HEK293T (cell line): ENCODE measurements at regions not wholly inside any gene's neighbourhood (a gene's known extent, or its start where the extent isn't known, plus 50 kb on each side); places are given as distances from the start of the nearest gene placed in this dataset.
"Not testable (repeated sequence)": the region's sequence is repeated elsewhere in the genome, so short reads cannot be mapped to it uniquely, and the experiment has no call there.

Experiments
- CTCF ChIA-PET: fragments of 350-600 bp; formaldehyde crosslinking; extraction: SDS; loops from one replicate; lab custom pipeline; 2021; ENCODE audit warnings: antibody characterized with exemption, inconsistent platforms; lab: Yijun Ruan, JAX
- POLR2A ChIA-PET: fragments of 350-600 bp; formaldehyde crosslinking; extraction: SDS; loops from one replicate; lab custom pipeline; 2020; ENCODE audit warnings: antibody characterized with exemption, inconsistent platforms; lab: Yijun Ruan, JAX
- DNase-seq: peaks from one replicate; pipeline ENCODE4 v3.0.0; 2012; ENCODE audit warnings: mixed read lengths; ENCODE audit errors: extremely low spot score
- ARNT ChIP-seq: fragments of 450-650 bp; IDR thresholded peaks from 2 replicates; pipeline ENCODE4 v1.6.1; 2017; ENCODE audit warnings: mild to moderate bottlenecking
- BHLHE40 ChIP-seq: fragments of 450-650 bp; IDR thresholded peaks from 2 replicates; pipeline ENCODE4 v1.6.1; 2016; ENCODE audit warnings: mild to moderate bottlenecking, moderate library complexity, borderline replicate concordance
- CTBP1 ChIP-seq: fragments of 450-650 bp; IDR thresholded peaks from 2 replicates; pipeline ENCODE4 v1.6.1; 2016; ENCODE audit warnings: borderline replicate concordance
- ELF4 ChIP-seq: fragments of 450-650 bp; IDR thresholded peaks from 2 replicates; pipeline ENCODE4 v1.6.1; 2017; ENCODE audit warnings: antibody characterized with exemption
- FOXA1 ChIP-seq: fragments of 450-650 bp; IDR thresholded peaks from 2 replicates; pipeline ENCODE4 v1.6.1; 2016; ENCODE audit warnings: mild to moderate bottlenecking
- FOXK2 ChIP-seq: fragments of 450-650 bp; IDR thresholded peaks from 2 replicates; pipeline ENCODE4 v1.6.1; 2016; ENCODE audit warnings: mild to moderate bottlenecking
- FOXM1 ChIP-seq: fragments of 450-650 bp; IDR thresholded peaks from 2 replicates; pipeline ENCODE4 v1.6.1; 2017; ENCODE audit warnings: mild to moderate bottlenecking, borderline replicate concordance
- HDGF ChIP-seq: fragments of 450-650 bp; IDR thresholded peaks from 2 replicates; pipeline ENCODE4 v1.6.1; 2017; ENCODE audit warnings: antibody characterized with exemption, borderline replicate concordance
- L3MBTL2 ChIP-seq: fragments of 450-650 bp; conservative IDR thresholded peaks from 2 replicates; pipeline ENCODE4 v1.6.1; 2016; ENCODE audit warnings: mild to moderate bottlenecking
- LEF1 ChIP-seq: fragments of 450-650 bp; IDR thresholded peaks from 2 replicates; pipeline ENCODE4 v1.6.1; 2017; ENCODE audit warnings: mild to moderate bottlenecking, borderline replicate concordance
- NFRKB ChIP-seq: fragments of 450-650 bp; IDR thresholded peaks from 2 replicates; pipeline ENCODE4 v1.6.1; 2016; ENCODE audit warnings: mild to moderate bottlenecking, moderate library complexity
- SP1 ChIP-seq: fragments of 450-650 bp; IDR thresholded peaks from 2 replicates; pipeline ENCODE4 v1.6.1; 2017
- SUZ12 ChIP-seq: fragments of 450-650 bp; IDR thresholded peaks from 2 replicates; pipeline ENCODE4 v1.6.1; 2016; ENCODE audit warnings: mild to moderate bottlenecking
- TARDBP ChIP-seq: fragments of 450-650 bp; IDR thresholded peaks from 2 replicates; pipeline ENCODE4 v1.6.1; 2016
- ZNF384 ChIP-seq: fragments of 450-650 bp; IDR thresholded peaks from 2 replicates; pipeline ENCODE4 v1.6.1; 2016
- TF ChIP-seq, protein P1 (sequence below): fragments of 450-650 bp; IDR thresholded peaks from 2 replicates; pipeline ENCODE4 v1.6.1; 2016

DNA sequence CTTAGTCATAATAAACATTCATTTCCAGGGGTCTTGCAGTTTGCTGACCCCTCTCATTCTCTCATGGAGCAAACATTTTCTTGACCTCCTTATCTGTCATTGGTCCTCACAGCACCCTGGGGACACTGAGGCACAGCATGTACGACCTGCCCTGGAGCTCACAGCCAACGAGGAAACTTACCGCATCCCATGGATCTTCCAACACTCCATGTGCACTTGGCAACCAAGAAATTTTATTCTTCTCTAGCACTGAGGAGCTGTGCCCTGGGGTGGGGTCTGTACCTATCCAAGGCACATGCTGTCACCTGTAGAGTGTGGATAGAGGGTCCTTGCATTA is 69.4 kb upstream of the IGLL5 start:
- TF ChIP-seq ARNT = no peak
- no peak for TF ChIP-seq ELF4
- TF ChIP-seq CTBP1 = no peak
- TF ChIP-seq BHLHE40 = no peak
- TF ChIP-seq FOXM1 = no peak
- no peak for TF ChIP-seq LEF1
- no peak for TF ChIP-seq HDGF
- TF ChIP-seq ZNF384 = no peak
- POLR2A ChIA-PET = no interaction called here
- CTCF ChIA-PET = no interaction called here
- DNase-seq = no peak

DNA sequence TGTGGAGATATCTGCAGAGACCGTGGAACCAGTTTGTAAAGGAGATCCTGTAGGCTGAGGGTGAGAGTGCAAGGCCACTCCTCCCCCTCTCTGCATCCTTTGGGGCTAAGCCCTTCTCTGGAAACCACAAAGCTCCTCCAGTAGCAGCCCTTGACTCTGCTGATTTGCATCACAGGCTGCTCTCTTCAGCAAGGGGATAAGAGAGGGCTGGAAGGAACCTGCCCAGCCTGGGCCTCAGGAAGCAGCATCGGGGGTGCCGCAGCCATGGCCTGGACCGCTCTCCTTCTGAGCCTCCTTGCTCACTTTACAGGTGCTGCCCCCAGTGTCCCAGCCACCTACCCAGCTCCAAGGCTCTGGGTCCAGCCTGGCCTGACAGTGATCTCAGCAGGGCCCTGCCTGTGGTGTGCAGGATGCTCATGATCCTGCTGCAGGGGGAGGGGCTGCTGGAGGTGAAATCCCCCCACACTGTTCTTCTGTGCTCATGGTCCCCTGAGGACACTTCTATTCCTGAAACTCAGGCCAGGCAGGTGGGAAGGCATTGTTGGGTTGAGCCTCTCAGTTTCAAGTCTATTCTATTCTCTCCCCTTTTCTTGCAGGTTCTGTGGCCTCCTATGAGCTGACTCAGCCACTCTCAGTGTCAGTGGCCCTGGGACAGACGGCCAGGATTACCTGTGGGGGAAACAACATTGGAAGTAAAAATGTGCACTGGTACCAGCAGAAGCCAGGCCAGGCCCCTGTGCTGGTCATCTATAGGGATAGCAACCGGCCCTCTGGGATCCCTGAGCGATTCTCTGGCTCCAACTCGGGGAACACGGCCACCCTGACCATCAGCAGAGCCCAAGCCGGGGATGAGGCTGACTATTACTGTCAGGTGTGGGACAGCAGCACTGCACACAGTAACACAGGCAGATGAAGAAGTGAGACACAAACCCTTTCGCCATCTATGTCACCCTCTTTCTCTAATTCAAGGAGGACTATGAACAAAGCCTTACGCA is 68.5 kb upstream of the IGLL5 start:
- POLR2A ChIA-PET = no interaction called here
- CTCF ChIA-PET = interaction anchor here (1.1 kb wide), 1 partner anchor 17 kb away, joined by 4 read pairs; no protein-coding TSS in a partner anchor
- TF ChIP-seq ZNF384 = no peak
- TF ChIP-seq NFRKB = no peak
- no peak for TF ChIP-seq LEF1
- no peak for TF ChIP-seq ARNT
- TF ChIP-seq SP1 = no peak
- TF ChIP-seq L3MBTL2 = no peak
- TF ChIP-seq FOXA1 = no peak
- no peak for TF ChIP-seq BHLHE40
- TF ChIP-seq FOXK2 = no peak
- TF ChIP-seq CTBP1 = no peak
- no peak for TF ChIP-seq HDGF
- no peak for DNase-seq

DNA sequence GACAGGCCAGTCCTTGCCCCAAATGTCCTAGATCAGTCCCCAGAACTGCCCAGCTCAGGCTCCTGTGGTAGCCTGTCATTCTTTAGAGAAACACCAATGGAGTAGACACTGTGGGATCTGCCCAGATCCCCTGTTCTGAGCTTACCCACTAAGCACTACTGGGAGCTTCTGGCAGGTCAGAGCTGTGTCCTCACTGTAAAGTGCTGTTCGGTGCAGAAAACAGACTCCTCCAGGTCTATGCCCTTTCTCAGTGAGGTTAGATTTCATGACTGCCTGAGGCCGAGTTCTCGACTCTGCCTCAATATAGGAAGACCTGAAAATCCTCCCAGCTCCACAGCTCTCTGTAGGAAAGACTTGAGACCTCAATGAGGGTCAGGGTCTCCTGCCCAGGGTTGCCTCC is 67.5 kb upstream of the IGLL5 start:
- ChIA-PET POLR2A (no interaction called here), CTCF (interaction anchor here (1.1 kb wide), 1 partner anchor 18 kb away, joined by 4 read pairs; no protein-coding TSS in a partner anchor)
- TF ChIP-seq SP1 (no peak), ZNF384 (no peak), HDGF (no peak), ELF4 (no peak), BHLHE40 (no peak), LEF1 (no peak), ARNT (no peak), CTBP1 (no peak), L3MBTL2 (no peak), FOXA1 (no peak), SUZ12 (no peak), FOXM1 (no peak), FOXK2 (no peak), TARDBP (no peak), NFRKB (no peak)
- TF ChIP-seq, protein P1, sequence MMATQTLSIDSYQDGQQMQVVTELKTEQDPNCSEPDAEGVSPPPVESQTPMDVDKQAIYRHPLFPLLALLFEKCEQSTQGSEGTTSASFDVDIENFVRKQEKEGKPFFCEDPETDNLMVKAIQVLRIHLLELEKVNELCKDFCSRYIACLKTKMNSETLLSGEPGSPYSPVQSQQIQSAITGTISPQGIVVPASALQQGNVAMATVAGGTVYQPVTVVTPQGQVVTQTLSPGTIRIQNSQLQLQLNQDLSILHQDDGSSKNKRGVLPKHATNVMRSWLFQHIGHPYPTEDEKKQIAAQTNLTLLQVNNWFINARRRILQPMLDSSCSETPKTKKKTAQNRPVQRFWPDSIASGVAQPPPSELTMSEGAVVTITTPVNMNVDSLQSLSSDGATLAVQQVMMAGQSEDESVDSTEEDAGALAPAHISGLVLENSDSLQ = no peak
- DNase-seq = no peak

DNA sequence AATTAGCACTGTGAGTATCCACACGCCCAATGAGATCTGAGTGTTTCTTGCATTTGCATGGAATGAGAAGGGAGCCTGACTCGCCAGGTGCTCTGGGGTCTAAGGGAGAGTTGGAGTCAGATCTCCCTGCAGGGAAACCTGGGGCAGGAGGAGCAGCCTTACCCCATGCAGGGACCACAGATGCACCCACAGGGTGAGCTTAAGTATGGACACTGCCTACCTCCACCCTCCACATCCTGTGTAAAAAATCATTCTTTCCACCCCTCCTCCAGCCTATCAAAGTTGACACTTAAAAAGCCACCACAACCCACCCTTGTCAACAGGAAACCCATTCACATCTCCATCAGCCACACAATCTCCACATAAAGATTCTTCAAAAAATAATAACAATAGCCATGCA is 67.0 kb upstream of the IGLL5 start:
- POLR2A ChIA-PET = no interaction called here
- CTCF ChIA-PET = interaction anchor here (1.1 kb wide), 1 partner anchor 18 kb away, joined by 4 read pairs; no protein-coding TSS in a partner anchor
- DNase-seq = no peak
- TF ChIP-seq ELF4 (no peak), FOXK2 (no peak), ARNT (no peak), CTBP1 (no peak), SUZ12 (no peak), FOXM1 (no peak), HDGF (no peak), LEF1 (no peak), ZNF384 (no peak), TARDBP (no peak), L3MBTL2 (no peak), BHLHE40 (no peak), SP1 (no peak), NFRKB (no peak), FOXA1 (no peak)
- TF ChIP-seq, protein P1 = no peak

DNA sequence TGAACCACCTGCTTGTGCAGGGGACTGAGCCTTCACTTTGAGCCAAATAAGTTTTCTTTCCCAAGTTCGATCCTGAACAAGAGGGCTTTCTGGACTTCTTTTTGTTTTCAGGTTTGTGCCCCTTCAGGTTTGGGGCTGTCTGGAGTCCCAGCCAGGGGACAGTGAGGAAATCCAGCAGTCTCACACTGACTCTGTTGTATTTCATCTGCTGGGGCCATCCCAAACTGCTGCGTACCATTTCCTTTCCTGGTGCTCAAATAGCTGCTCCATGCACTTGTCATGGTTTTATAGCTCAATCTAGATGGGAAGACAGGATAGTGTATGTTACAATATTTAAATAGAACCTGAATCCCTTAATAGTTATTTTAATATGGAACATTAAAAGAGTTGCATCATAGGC is 66.3 kb upstream of the IGLL5 start:
- ChIA-PET POLR2A (no interaction called here), CTCF (interaction anchor here (1.2 kb wide), 1 partner anchor 51 kb away, joined by 4 read pairs; no protein-coding TSS in a partner anchor)
- DNase-seq = no peak
- TF ChIP-seq SP1 (no peak), ELF4 (no peak), HDGF (no peak), LEF1 (no peak), FOXK2 (no peak), SUZ12 (no peak), BHLHE40 (no peak), FOXM1 (no peak), NFRKB (no peak), L3MBTL2 (no peak), TARDBP (no peak), FOXA1 (no peak)

DNA sequence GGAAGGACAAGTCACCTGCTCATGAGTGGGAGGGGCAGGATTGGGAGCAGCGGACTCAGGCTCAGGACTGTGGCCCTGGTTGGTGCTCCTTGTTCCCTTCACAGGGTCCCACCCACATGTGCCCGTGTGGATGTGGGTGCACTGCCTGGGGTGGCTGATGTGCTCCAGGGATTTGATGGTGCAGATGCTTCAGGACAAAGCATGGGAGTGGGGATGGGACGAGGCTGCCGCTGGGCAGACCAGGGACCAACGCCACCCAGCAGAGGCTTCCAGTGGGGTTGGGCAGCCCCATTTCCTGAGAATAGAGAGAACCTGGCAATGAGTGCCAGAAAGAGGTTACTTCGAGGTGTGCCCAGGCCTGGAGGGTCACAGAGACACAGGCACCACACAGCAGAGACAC is 65.5 kb upstream of the IGLL5 start:
- CTCF ChIA-PET = interaction anchor here (1.2 kb wide), 1 partner anchor 52 kb away, joined by 4 read pairs; no protein-coding TSS in a partner anchor
- POLR2A ChIA-PET = no interaction called here

DNA sequence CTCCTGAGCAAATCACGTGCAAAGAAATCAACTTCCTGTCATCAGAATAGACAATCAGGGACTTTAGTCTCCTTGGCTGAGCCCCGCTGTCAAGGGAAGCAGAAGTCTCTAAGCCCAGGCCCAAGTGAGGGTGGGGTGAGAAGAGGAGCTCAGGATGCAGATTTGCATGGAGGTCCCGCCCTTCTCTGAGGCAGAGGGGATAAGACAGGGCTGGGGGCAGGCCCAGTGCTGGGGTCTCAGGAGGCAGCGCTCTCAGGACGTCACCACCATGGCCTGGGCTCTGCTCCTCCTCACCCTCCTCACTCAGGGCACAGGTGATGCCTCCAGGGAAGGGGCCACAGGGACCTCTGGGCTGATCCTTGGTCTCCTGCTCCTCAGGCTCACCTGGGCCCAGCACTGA is 65.1 kb upstream of the IGLL5 start:
- DNase-seq, POLR2A ChIA-PET, CTCF ChIA-PET: not testable (repeated sequence)

More for the DNA sequence above, 65.5 kb upstream of the IGLL5 start:
- no peak for DNase-seq
- TF ChIP-seq, protein P1 = no peak
- TF ChIP-seq SP1 = no peak
- no peak for TF ChIP-seq ZNF384
- TF ChIP-seq ARNT = no peak
- no peak for TF ChIP-seq TARDBP
- TF ChIP-seq CTBP1 = no peak
- TF ChIP-seq LEF1 = no peak
- no peak for TF ChIP-seq SUZ12
- no peak for TF ChIP-seq FOXK2
- TF ChIP-seq FOXM1 = no peak
- TF ChIP-seq HDGF = no peak
- TF ChIP-seq BHLHE40 = no peak
- TF ChIP-seq NFRKB = no peak
- no peak for TF ChIP-seq L3MBTL2
- TF ChIP-seq ELF4 = no peak
